ENCODE measurements at regions not wholly inside any gene's neighbourhood (a gene's known extent, or its start where the extent isn't known, plus 50 kb on each side); places are given as distances from the start of the nearest gene placed in this dataset.
"Not testable (repeated sequence)": the region's sequence is repeated elsewhere in the genome, so short reads cannot be mapped to it uniquely, and the experiment has no call there.

GRCh38 chr11:19418221-19418620 is 177.5 kb upstream of the E2F8 start:
- TF ChIP-seq, protein P1, sequence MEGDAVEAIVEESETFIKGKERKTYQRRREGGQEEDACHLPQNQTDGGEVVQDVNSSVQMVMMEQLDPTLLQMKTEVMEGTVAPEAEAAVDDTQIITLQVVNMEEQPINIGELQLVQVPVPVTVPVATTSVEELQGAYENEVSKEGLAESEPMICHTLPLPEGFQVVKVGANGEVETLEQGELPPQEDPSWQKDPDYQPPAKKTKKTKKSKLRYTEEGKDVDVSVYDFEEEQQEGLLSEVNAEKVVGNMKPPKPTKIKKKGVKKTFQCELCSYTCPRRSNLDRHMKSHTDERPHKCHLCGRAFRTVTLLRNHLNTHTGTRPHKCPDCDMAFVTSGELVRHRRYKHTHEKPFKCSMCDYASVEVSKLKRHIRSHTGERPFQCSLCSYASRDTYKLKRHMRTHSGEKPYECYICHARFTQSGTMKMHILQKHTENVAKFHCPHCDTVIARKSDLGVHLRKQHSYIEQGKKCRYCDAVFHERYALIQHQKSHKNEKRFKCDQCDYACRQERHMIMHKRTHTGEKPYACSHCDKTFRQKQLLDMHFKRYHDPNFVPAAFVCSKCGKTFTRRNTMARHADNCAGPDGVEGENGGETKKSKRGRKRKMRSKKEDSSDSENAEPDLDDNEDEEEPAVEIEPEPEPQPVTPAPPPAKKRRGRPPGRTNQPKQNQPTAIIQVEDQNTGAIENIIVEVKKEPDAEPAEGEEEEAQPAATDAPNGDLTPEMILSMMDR (IDR thresholded peaks at IDR 0.05; ENCODE audit: insufficient read depth, low read length) = no peak
- DNase-seq (ENCODE audit: low read depth) = no peak

GRCh38 chr11:19412070-19412469 is 171.3 kb upstream of the E2F8 start:
- DNase-seq (ENCODE audit: low read depth); H3K4me3 ChIP-seq (ENCODE audit: low read depth, low read length): not testable (repeated sequence)

More at GRCh38 chr11:19418221-19418620, 177.5 kb upstream of the E2F8 start:
- no peak overlapping the region for H3K4me3 ChIP-seq (ENCODE audit: low read depth, low read length)

- no peak overlapping the region for H3K4me3 ChIP-seq (ENCODE audit: low read depth, low read length)
- no peak for DNase-seq (ENCODE audit: low read depth)
- TF ChIP-seq, protein P1 (IDR thresholded peaks at IDR 0.05; ENCODE audit: insufficient read depth, low read length) = no peak
Measured at GRCh38 chr11:19410032-19410431, 169.3 kb upstream of the E2F8 start.

- peak; percentile 69 for DNase-seq (ENCODE audit: low read depth)
- TF ChIP-seq, protein P1 (IDR thresholded peaks at IDR 0.05; ENCODE audit: insufficient read depth, low read length) = no peak
- no peak overlapping the region for H3K4me3 ChIP-seq (ENCODE audit: low read depth, low read length)
Measured at GRCh38 chr11:19409307-19409706, 168.6 kb upstream of the E2F8 start.

DNA sequence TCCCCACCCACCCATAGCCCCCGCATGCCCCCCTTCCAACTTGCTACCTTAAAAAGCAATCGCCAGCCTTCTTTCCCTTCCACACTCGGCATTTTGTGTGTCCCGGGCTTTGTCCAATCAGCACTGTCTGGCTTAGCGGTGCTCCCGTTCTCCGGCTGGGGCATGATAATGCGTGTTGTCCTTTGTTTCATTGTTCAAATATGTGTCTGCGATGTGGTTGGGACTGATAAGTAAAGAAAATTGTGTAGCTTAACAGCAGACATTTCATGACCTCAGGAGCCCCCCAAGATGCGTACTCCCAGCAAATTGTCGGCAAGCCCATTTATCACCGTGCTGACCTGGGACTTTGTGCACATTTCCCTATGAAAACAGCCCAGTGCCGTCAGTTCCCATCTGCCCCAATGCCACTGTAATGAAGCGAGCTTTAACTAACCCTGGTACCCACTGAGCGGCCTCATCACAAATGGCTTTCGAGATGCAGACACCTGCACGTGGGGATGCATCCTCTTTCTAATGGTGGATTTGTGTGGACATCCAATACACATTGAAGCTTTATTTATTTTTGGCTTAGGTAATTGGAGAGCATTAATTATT is 167.0 kb upstream of the E2F8 start:
- TF ChIP-seq, protein P1 (IDR thresholded peaks at IDR 0.05; ENCODE audit: insufficient read depth, low read length) = no peak
- DNase-seq (ENCODE audit: low read depth) = no peak
- H3K4me3 ChIP-seq (ENCODE audit: low read depth, low read length) = no peak overlapping the region

DNA sequence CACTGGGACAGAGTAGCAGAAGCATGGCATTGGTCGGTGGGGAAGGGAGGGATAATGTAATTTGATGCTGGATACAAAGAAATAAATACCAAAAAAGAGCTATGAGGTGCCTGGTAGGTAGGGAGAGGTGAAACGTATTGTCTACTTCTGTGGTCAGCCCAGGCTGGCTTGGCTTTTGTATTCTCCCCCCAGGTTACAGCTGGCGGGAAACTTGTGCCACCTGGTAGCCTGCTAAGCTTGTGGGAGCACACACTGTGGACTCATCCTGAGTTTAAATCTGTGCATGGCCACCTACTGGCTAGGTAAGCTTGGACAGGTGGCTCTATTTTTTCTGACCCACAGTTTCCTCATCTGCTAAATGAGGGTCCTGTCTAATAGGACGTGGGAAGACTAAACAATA is 165.2 kb upstream of the E2F8 start:
- no peak overlapping the region for H3K4me3 ChIP-seq (ENCODE audit: low read depth, low read length)
- TF ChIP-seq, protein P1 (IDR thresholded peaks at IDR 0.05; ENCODE audit: insufficient read depth, low read length) = no peak
- no peak for DNase-seq (ENCODE audit: low read depth)

DNA sequence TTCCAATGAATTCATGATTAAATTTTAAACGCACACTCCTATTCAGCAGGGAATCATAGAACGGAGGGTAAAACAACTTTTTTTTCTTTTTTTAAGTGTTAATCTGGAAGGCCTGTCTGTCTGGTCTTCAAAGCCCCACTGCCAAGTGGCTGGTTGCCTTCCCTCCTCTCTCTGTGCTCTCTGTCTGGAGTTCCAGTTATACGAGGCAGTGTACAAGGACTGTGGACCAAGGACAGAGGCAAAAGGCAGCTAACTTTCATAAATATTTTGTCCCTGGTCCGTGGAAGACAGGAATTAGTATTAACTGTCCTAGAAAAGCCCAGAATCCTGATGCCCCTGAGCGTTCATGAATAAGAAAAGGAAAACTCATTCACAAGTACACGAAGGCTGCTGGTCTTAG is 164.0 kb upstream of the E2F8 start:
- H3K4me3 ChIP-seq (ENCODE audit: low read depth, low read length) = no peak overlapping the region
- TF ChIP-seq, protein P1 (IDR thresholded peaks at IDR 0.05; ENCODE audit: insufficient read depth, low read length) = no peak
- DNase-seq (ENCODE audit: low read depth) = no peak
